GM19463 (cell line): ENCODE measurements at regions not wholly inside any gene's neighbourhood (a gene's known extent, or its start where the extent isn't known, plus 50 kb on each side); places are given as distances from the start of the nearest gene placed in this dataset.
"Not testable (repeated sequence)": the region's sequence is repeated elsewhere in the genome, so short reads cannot be mapped to it uniquely, and the experiment has no call there.

Experiments used
- ATAC-seq: cut with Tn5 transposase; IDR thresholded peaks from one replicate; pipeline ENCODE4 v1.9.1; 2021; ENCODE audit warnings: mild to moderate bottlenecking, moderate library complexity; ENCODE audit not compliant: unreplicated experiment

DNA sequence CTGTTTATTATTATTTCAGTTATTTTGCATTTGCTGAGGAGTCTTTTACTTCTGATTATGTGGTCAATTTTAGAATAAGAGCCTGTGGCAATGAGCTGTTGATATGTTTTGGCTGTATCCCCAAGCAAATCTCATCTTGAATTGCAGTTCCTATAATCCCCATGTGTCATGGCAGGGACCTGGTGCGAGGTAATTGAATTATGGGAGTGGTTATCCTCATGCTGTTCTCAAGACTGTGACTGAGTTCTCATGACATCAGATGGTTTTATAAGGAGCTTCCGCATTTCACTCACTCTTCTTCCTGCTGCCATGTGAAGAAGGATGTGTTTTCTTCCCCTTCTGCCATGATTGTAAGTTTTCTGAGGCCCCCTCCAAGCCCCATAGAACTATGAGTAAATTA, 114.9 kb upstream of the SLCO6A1 start:
- no peak for ATAC-seq

DNA sequence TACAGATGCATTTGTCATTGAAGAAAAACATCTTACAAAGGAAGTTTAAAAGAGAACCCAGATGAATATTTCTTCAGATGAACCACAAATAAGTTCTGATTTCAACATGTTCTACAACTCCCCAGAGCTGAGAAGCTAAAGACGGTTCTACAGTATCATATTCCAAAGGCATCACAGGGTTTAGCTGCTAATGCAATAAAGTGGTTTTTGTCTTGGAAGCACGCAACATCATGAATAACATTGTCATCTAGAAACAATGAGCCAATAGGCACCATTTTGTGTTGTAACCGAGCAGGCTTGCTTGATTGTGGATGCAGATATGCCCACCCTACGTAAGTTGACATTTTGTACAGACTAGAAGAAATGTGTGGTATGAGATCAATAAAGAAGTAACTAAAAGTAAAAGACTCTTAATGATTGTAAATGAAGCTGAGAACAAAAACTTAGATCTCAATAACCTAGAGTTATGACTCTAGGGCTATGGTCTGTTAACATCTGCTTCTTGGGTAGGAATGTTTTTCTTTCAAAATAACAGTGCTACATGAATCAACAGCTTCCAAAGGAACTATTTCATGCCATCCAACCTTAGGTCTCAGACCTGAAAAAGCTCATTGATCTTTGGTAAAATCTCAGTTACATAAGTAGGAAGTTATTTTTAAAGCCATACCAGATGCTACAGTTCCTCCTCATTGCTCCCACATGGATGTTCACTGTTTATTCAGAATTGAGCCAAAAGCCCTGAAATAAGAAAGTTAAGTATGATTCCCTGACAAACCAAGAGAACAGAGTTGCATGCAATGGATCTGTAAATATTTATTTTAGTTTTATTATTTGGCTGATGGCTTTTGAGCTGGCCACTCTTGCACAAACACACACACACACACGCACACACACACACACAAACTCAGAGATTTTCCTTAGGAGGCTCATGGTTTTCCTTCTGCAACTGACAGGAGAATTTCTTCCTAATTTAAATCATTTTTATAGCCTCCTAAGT, 118.7 kb upstream of the SLCO6A1 start:
- no peak for ATAC-seq

DNA sequence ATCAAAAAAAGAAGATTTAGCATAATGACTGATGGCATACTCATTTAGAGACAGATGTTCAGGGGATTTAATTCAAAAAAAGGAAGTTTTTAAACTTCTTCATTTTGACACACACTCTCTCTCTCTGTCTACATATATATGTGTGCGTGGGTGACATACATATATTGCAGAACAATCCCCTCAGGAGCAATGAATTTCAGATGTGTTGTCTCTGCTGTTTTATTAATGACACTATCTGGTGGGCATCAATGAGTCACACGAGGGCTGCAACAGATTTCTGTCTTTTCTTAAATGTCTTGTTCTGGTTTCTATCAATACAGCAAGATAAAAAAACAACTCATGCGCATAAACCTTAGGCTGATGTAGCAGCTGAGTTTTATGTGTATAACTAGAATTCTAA, 123.5 kb upstream of the SLCO6A1 start:
- ATAC-seq = no peak

DNA sequence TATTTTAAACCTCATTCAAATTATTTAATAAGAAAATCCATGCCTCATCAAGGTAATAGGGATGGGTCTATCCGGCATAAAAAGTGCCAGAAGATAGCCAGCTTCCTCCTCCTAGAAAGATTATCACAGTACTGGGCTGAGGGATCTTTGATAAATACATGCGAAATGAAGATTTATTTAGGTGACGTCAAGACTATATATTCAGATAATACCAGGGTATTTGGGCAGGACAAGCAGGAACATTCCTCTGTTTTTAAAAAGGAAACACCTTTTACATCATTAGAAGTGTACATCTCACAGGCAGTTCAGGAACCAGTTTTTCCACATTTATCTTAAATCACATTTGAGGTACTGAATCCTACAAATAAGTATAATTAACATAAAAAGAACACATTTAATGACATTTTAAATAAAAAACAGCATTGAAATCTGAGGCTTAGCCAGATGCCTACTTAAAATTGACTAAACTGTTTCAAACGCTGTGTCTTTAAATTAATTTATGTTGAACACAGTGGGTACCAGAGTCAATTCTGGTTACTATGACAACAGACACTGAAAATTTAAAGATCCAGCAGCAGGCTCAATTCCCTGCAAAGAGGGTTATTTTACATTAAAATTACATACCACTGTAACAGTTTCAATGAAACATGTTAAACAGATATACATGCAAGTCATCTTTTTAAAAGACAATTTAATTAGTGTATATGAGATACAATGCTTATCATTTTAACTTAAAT, 124.7 kb upstream of the SLCO6A1 start:
- ATAC-seq = no peak

DNA sequence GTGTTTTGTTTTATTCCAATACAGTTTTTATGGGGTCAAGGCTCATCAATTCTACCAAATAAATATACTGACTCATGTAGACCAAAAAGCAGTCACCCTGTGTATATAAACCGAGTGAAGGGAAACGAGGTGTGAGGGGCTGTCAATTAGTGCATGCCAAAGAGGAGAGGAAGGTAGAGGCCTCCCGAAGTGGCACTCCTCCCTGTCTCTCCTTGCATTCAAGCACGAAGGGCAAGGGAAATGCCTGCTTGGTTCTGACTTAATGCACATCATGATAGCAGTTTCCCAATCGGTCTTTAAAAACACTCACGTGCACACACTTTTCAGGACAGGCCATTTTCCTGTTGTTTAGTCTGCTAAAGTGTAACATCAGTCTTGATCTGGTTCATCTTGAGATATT, 125.6 kb upstream of the SLCO6A1 start:
- no peak for ATAC-seq

DNA sequence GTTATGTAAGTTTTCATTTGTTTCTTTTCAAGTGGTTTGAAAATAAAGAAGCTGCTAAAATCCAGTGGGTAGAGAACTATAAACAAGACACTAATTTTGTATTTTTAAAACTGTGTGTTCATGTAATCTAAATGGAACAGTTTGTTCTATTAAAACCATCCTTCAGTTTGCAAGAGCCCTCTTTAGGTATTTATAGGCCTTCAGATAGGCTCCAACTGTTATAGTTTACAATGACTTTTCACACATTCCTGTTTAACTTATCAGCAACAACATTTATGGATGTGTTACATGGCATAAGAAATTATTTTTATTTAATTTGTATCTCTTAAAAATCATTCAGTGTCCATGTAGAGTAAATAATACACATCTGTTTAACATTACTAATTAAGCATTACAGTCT, 126.7 kb upstream of the SLCO6A1 start:
- ATAC-seq = no peak

DNA sequence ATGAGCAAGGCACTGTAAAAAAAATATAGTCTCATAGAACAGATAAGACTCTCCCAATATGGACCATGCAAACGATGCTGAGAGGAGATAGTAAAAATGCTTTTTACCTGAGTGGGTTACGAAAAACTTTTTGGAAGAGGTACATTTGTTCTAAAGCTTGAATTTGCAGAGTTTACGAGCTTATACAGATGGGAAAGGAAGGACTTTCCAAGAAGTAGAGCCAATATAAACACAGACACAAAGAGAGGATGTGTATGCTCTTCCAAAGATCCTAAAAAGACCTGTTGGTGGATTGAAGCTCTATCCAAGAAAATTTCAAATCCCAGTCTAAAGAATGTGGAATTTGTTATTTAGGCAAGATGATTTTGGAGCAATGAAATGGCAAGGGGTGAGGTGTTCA, 127.1 kb upstream of the SLCO6A1 start:
- ATAC-seq = no peak

DNA sequence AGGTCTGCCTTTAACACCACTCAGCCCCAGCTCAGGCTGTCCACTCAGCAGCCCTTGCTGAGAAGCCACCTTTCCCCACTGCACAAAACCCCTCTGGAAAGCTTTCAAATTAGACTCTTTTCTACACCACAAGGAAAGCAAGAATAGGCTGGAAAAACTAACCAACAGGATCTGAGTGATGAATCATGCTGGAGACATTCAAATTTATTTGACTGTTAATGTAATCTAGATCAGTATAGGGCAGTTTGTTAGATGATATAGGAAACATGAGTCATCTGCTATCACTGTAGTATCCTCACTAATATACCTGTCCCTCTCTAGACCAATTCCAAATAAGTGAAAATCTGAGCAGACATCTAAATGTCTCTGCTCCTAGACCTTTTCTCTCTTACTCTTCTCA, 127.8 kb upstream of the PAM start:
- no peak for ATAC-seq

DNA sequence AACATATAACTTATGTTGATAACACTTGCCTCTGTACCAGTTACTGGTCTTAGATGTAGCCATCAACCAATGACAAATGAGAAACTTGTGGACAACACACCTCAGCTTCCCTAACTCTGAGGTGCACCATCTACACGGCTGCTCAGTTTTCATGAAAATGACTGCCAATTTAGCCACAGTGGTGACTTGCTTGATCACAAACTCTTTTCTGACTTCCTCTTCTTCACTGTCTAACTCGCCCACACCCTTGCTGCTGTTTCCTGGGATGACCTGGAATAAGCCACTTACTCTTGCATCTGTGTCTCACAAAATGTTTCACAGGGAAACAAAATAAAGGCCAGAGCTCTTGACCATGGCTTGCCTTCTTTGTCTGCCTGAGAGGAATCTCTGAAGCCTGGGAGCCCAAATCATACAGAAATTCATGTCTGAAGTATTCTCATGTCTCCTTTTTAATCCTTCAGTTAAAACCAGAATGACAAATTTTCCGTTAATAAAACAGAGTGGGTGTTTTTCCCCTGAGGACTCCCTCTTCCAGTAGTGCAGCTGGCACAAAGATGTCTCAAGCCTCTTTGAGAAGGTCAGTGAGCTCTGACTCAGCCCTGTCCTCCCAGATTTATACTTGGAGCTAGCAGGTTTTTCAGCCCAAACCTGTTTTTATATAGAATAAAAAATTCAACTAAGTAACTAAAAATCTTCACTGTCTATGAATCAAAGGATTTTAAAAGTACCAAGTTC, 126.5 kb upstream of the PAM start:
- no peak for ATAC-seq

DNA sequence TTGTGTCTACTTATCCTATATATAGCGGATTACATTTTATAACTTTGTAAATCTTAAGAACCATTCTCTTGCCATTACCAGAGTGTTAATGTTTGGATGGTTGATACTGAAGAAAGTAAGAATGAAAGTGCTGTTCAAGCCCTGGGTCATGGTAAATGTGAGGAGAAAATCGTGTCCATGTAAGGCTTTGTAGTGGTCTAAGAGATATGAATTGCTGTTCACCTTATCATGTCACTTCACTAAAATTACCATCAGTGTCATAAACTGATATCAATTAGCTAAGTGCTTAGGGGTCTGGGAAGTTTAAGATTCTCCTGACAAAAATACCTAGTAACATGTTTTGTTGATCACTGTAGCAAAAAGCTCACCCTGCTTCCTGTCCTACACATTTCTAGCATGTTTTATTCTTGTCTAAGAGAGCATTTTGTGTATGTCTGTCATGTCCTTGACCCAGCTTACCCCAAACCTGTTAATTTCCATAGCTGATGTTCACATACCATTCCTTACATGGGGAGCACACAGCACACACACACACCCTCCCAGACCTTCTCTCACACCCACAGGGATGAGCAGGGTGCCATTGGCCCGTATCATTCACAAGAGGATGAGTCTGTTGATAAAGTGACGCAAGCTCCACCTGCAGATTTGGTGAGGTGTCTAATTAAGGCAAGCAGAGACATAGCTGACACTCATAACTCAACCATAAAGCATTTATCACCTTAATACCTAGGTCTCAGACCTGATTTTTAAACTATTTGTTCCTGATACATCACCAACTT, 125.1 kb upstream of the PAM start:
- no peak for ATAC-seq

DNA sequence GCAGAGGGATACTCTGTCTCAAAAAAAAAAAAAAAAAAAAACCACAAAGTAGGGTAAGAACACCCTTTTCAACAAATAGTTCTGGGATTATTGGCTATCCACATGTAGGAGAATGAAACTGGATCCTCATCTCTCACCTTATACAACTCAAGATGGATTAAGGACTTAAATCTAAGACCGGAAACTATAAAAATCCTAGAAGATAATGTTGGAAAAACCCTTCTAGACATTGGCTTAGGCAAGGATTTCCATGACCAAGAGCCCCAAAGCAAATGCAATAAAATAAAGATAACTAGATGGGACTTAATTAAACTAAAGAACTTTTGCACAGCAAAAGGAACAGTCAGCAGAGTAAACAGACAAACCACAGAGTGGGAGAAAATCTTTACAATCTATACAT, 119.7 kb upstream of the PAM start:
- ATAC-seq = not testable (repeated sequence)

DNA sequence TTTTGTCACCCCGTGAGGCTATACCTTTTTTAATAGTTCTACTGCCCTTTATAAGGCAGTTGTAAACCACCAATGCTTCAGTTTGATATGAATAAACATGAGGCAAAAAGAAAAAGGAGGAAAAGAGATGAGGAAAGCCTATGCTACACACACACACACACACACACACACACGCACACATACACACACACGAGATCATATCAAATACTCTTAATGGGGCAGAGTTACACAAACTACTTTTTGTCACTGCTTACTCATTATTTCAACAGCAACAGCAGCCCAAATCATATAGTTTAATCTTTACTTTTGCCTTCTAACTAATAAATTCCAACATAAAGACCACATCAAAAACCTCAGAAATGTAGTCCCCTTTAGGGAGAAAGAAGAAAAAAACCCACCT, 116.8 kb upstream of the PAM start:
- no peak for ATAC-seq

DNA sequence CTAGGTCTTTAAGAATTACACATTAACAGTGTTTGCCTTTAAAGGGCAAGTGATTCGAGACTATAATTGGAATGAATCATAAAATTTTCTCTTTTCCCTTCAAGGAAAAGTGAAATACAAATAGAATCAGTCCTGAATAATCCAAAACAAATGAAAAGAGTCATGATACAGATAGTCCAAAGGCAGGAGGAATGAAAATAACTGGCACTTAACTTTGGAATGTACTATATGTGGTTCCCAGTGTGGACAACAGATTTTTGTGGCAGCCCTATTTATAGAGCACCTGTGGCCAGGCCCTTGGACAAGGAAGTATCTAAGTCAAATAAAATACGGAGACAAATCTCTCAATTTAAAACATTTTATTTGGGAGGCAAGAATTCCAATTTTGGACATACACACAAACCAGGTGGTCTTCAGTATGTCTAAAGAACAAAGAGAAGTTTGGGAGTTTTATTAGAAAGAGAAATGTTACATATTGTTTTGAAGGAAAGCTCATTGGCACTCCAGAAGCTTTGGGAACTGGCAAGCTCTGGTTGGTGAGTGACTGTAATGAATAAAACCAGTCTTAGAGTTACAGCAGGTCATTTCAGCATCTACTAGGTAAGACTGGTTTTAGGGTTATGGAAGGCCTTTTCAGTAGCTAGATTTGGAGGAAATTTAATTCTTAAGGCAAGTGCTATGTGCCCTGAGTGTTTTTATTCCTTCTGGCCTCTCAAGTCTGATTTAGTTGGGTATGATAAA, 116.0 kb upstream of the PAM start:
- ATAC-seq = no peak

DNA sequence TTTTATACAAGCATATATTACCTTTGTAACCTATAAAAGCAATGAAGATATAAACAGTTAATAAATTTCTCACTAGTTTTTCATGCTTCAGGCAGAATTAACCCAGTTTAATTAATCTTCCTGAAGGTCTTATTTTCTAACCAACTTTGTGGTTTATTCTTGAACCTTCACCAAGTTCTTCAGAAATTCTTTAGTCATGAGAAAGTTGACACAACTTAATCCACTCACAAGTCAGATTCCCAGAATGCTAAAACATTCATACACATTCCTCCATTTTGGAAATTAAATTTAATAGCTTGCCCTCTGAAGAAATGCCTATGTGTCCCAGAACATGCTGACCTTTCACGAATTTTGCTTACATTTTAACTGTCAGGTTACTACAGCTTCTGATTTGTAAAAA, 105.4 kb upstream of the PAM start:
- no peak for ATAC-seq

DNA sequence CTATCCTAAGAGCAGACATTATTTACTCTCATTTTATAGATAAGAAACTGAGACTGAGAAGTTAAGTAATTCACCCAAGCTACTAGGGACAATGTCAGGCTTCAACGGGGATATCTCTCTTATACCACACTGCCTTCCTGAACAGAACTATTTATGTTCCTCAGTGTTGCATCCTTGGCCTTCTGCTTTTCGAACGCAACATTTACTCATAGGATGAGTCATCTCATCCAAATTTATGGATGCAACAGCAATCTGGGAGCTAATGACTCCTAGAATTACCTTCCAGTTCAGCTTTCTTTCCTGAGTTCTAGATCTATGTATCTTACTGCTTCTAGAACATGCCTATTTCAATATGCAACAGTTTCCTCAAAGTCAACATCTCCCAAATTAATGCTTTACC, 103.6 kb upstream of the PAM start:
- ATAC-seq = no peak

DNA sequence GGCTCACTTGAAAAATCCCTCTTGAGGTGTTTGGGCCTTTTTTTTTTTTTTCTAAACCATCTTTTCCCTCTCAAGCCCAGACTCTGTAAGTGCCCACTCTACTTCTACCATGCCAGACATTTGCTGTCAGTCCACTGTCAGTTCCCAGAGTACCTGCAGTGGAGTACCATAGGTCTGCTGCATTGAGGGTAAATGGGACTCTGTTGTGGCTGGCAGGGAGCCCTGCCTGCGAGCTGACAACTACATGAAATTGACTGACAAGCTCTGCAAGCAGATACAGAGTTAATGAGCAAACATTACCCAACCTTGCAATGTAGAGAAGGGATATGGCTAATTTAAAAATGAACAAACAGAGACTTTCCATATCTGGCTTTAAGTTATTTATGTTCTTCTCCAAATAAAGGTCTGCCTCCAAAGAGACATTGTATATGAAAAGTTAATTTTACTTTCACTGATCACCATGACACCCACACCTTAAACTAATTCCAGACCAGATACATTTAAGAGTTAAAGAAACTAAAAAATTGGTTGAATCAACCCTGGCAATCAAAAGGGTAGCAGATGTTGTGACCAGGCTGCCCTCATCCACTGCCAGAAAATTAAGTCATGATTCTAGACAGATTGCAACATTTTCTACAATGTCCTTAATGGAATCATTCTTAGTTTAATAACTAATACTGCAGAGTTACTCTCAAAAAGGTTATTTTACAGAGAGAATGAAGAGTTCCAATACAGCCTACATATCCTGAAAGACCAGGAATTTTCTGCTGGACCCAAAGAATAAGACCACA, 100.4 kb upstream of the PAM start:
- no peak for ATAC-seq

DNA sequence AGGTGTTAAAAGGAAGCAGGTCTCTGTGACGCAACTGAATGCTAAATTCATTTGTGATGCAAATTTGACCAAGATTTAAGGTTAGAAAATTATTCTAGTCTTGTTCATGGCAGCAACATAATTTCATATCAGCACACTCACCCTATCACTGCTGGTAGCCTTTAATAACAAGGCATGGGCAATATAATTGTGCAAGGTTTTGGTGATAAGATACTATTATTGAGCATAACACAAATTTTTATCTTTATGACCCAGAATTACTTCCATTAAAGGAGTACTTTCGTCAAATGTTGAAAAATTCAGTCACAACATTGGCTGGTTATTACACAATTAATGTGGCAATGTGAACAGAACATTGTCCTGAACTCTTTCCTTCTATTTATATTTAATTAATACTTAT, 96.0 kb upstream of the PAM start:
- no peak for ATAC-seq

DNA sequence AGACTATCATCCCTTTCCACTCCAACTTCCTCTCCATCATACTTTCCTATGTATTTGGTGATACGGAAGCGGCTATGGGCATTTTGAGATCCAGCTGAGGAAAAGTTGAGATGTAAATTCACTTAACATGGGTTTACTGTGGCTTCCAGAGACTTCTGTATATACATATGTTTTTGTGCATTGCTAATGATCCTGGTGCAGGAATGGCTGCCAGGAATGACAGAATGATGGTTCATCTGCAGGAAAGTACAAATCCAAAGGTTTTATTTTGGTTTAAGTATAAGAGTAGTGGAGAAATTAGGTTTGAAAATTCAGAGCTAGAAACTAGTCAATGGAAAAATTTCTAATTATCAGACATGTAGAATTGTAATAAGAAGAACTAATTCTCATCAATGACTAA, 95.0 kb upstream of the PAM start:
- no peak for ATAC-seq
